Prostate gland (tissue), 2 donors: ENCODE measurements at regions not wholly inside any gene's neighbourhood (a gene's known extent, or its start where the extent isn't known, plus 50 kb on each side); places are given as distances from the start of the nearest gene placed in this dataset.
A peak's percentile ranks its signal among the peaks of the same experiment; 100 is the strongest.

Experiments
- DNase-seq: peaks from one replicate; pipeline ENCODE4 v3.0.0-alpha.2; 2019; ENCODE audit warnings: low spot score
- H3K27ac ChIP-seq, 2 donors: fragments of 200-600 bp; sonication (generic); 2 replicates each; pipeline ENCODE4 v1.5.1; 2017 to 2019
- H3K27me3 ChIP-seq: fragments of 200-600 bp; sonication (generic); replicated peaks from 2 replicates; pipeline ENCODE4 v1.5.1; 2019; ENCODE audit not compliant: insufficient read depth
- H3K36me3 ChIP-seq, 2 donors: fragments of 200-600 bp; sonication (generic); 1 replicate in 1 of 2; 2 replicates in 1 of 2; pipeline versions ENCODE4 v1.5.1 to v1.8.1; 2017 to 2019
- H3K4me1 ChIP-seq: fragments of 200-600 bp; sonication (generic); replicated peaks from 2 replicates; pipeline ENCODE4 v1.5.1; 2019
- H3K4me3 ChIP-seq, 2 donors: fragments of 200-600 bp; sonication (generic); 2 replicates each; pipeline ENCODE4 v1.5.1; 2017 to 2019
- H3K9me3 ChIP-seq: fragments of 200-600 bp; sonication (generic); 2 replicates; pipeline ENCODE4 v1.5.1; 2017
- POLR2A ChIP-seq: fragments of 450-650 bp; IDR thresholded peaks from one replicate; pipeline ENCODE4 v1.6.1; 2016; ENCODE audit warnings: antibody characterized with exemption, mild to moderate bottlenecking
- POLR2AphosphoS5 ChIP-seq: sonication (generic); formaldehyde crosslinking; IDR thresholded peaks from one replicate; pipeline ENCODE4 v1.6.1; 2017; ENCODE audit warnings: antibody characterized with exemption
- WGBS: methylation state at CpG from one replicate; pipeline ENCODE4 v1.1.5; 2018; 5-methylcytosine and 5-hydroxymethylcytosine counted together
- intact Hi-C: fragments of 100-400 bp; cut with DNase I; formaldehyde crosslinking; loops from one replicate; pipeline ENCODE4 v1.14.2; 2022
- TF ChIP-seq, protein P1 (sequence below), 4 experiments: fragments of 200-600 bp in 2 of 4; fragments of 450-650 bp in 2 of 4; sonication (generic) in 2 of 4; IDR thresholded peaks; 1 replicate in 3 of 4; 2 replicates in 1 of 4; pipeline ENCODE4 v1.5.1; 2016 to 2019; ENCODE audit warnings: antibody characterized with exemption in 4 of 4, mild to moderate bottlenecking in 2 of 4, moderate library complexity in 2 of 4

DNA sequence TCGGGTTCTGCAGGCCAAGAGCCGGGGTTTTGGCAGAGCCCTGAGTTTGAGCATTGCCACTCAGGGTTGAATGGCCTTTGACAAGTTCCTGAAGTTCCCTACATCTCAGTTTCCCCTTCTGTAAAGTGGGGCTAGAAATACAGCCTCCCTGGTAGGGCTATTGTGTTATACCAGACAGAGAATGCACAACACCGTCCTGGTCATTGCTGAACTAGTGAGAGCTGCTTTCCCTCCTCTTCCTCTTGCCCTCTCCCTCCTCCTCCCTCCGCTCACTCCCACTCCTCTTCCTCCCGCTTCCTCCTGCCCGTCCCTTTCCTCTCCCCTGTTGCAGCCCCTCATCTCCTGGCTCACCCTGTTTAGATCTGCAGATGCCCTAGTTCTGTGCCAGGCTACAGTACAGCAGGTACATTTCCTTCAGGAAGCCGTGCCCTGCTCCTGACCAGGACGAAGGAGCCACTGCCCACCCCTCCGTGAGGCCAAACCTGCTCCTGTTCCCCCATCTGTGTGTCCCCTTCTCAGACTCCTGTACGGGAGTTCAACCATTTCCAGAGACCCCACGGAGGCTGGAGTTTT lies 91.5 kb upstream of the SHANK2 start:
- Histone ChIP-seq H3K9me3 (no peaks in the 10 kb centered on the region), H3K27ac (no peak overlapping the region), H3K4me3 (no peak overlapping the region), H3K36me3 (no peaks in the 10 kb centered on the region), H3K4me1 (no peaks in the 10 kb centered on the region), H3K27me3 (no peaks in the 10 kb centered on the region)
- no peak for DNase-seq
- TF ChIP-seq POLR2AphosphoS5, result no peak
- no peak for TF ChIP-seq POLR2A
- TF ChIP-seq, protein P1, sequence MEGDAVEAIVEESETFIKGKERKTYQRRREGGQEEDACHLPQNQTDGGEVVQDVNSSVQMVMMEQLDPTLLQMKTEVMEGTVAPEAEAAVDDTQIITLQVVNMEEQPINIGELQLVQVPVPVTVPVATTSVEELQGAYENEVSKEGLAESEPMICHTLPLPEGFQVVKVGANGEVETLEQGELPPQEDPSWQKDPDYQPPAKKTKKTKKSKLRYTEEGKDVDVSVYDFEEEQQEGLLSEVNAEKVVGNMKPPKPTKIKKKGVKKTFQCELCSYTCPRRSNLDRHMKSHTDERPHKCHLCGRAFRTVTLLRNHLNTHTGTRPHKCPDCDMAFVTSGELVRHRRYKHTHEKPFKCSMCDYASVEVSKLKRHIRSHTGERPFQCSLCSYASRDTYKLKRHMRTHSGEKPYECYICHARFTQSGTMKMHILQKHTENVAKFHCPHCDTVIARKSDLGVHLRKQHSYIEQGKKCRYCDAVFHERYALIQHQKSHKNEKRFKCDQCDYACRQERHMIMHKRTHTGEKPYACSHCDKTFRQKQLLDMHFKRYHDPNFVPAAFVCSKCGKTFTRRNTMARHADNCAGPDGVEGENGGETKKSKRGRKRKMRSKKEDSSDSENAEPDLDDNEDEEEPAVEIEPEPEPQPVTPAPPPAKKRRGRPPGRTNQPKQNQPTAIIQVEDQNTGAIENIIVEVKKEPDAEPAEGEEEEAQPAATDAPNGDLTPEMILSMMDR (IDR thresholded peaks at IDR 0.05), result no peak
- 86% methylated on average over 11 of the region's 11 CpGs for WGBS
- intact Hi-C loops, result no loop called here

DNA sequence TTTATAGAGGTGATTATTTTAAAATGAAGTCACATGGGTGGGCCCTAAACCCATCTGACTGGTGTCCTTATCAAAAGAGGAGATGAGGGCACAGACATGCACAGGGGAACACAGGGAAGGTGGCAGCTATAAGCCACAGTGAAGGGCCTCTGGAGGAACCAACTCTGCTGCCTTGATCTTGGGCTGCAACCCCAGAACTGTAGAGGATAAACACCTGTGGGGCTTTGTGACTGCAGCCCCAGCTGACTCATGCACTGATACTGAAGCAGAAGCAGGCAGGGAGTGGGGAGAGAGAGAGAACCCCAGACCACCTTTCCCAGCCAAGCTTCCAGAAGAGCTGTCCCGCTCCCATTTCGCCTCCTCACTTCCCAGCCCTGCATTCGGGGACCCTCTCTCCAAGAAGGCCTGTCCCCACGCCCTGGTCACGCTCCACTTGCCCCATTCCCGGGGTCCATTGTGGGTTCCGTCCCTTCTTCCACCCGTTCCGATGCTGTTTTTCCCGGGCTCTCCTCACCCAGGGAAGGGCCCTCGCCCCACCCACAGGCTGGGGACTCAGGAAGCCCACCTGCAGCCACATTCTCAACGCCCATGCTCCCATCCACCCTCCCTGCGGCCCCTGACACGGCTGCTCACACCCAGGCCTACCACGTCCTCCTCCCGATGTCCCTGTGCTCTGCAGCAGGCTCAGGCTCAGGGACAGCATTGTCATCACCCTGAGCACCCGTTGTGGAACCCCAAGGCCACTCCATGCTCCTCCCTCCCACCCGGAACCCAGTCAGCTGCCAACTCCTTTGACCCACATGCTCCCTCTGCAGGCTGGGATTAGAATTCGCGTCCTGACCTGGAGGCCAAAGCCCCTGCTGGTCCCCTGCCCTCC lies 90.8 kb upstream of the SHANK2 start:
- no peak for TF ChIP-seq POLR2AphosphoS5
- TF ChIP-seq, protein P1 (IDR thresholded peaks at IDR 0.05), result peak in 3 of 4 experiments; percentile 65 to 73 (median 66)
- H3K9me3 ChIP-seq, result no peaks in the 10 kb centered on the region
- no peaks in the 10 kb centered on the region for H3K4me1 ChIP-seq
- H3K4me3 ChIP-seq, result no peak overlapping the region
- WGBS, result 80% methylated on average over 20 of the region's 20 CpGs
- H3K27ac ChIP-seq, result no peak overlapping the region
- DNase-seq, result peak; percentile 12
- H3K27me3 ChIP-seq, result no peaks in the 10 kb centered on the region
- intact Hi-C loops, result no loop called here
- H3K36me3 ChIP-seq, result no peaks in the 10 kb centered on the region

DNA sequence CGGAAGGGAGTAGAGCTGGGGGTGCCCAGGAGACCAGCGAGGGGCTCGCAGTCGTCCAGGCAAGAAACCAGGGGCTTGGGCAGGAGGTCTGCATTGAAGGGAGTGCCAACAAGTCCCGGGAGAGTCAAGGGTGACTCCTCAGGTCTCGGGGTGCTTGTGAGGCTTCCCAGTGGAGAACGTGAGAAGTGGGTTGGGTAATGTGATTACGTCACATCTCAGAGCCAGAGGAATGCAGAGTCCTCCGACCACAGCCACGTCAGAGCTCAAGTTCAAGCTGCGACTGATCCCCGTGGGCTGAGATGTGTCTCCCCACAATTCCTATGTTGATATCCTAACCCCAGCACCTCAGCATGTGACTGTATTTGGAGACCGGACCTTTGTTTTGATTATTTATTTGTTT lies 89.7 kb upstream of the SHANK2 start:
- no peak for DNase-seq
- no peak overlapping the region for H3K27ac ChIP-seq
- no peaks in the 10 kb centered on the region for H3K9me3 ChIP-seq
- H3K36me3 ChIP-seq, result no peaks in the 10 kb centered on the region
- H3K4me1 ChIP-seq, result no peaks in the 10 kb centered on the region
- no peak overlapping the region for H3K4me3 ChIP-seq
- WGBS, result 80% methylated on average over 13 of the region's 13 CpGs
- no peaks in the 10 kb centered on the region for H3K27me3 ChIP-seq
- intact Hi-C loops, result no loop called here
- TF ChIP-seq, protein P1 (IDR thresholded peaks at IDR 0.05), result no peak
- TF ChIP-seq POLR2AphosphoS5 (no peak), POLR2A (no peak)

DNA sequence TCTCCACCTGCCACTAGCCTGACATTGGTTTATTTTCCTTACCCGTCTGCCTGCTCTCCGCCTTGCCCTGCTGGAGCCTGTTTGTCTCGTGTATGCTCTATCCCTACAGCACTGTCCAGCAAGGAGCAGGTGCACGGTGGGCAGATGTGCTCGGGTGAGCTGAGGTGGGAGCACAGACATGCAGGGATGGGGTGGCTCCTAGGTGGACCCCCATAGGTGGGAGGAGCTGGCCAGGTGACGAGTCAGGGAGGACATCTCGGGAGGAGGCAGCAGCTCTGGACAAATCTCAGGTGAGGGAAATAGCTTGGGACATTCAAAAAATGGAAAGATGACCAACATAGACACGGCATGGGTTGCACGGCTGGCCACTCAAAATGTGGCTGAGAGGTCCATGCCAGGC lies 89.2 kb upstream of the SHANK2 start:
- no peaks in the 10 kb centered on the region for H3K36me3 ChIP-seq
- intact Hi-C loops, result no loop called here
- TF ChIP-seq POLR2AphosphoS5 (no peak), POLR2A (no peak)
- TF ChIP-seq, protein P1 (IDR thresholded peaks at IDR 0.05), result no peak
- no peaks in the 10 kb centered on the region for H3K27me3 ChIP-seq
- 96% methylated on average over 9 of the region's 9 CpGs for WGBS
- no peak for DNase-seq
- no peak overlapping the region for H3K27ac ChIP-seq
- no peaks in the 10 kb centered on the region for H3K4me1 ChIP-seq
- H3K9me3 ChIP-seq, result no peaks in the 10 kb centered on the region
- no peak overlapping the region for H3K4me3 ChIP-seq

DNA sequence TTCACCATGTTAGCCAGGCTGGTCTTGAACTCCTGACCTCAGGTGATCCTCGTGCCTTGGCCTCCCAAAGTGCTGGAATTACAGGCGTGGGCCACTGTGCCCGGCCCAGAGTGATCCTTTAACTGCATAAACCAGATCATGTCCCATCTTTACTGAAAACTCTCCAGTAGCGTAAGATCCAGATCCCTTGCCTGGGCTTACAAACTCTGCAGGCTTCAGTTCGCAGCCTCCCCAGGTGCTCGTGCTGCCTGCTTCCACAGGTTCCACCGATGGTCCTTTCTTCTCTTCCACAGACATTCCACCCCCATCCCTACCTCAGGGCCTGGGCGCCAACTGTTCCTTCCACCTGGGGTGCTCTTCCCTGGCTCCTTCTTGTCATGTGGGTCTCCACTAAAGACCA lies 88.8 kb upstream of the SHANK2 start:
- no peak overlapping the region for H3K27ac ChIP-seq
- no peaks in the 10 kb centered on the region for H3K36me3 ChIP-seq
- no peaks in the 10 kb centered on the region for H3K27me3 ChIP-seq
- TF ChIP-seq POLR2A (no peak), POLR2AphosphoS5 (no peak)
- TF ChIP-seq, protein P1 (IDR thresholded peaks at IDR 0.05), result no peak
- no peaks in the 10 kb centered on the region for H3K9me3 ChIP-seq
- DNase-seq, result no peak
- intact Hi-C loops, result no loop called here
- H3K4me3 ChIP-seq, result no peak overlapping the region
- no peaks in the 10 kb centered on the region for H3K4me1 ChIP-seq
- 96% methylated on average over 8 of the region's 8 CpGs for WGBS
